ENCODE measurements at regions not wholly inside any gene's neighbourhood (a gene's known extent, or its start where the extent isn't known, plus 50 kb on each side); places are given as distances from the start of the nearest gene placed in this dataset.

DNA sequence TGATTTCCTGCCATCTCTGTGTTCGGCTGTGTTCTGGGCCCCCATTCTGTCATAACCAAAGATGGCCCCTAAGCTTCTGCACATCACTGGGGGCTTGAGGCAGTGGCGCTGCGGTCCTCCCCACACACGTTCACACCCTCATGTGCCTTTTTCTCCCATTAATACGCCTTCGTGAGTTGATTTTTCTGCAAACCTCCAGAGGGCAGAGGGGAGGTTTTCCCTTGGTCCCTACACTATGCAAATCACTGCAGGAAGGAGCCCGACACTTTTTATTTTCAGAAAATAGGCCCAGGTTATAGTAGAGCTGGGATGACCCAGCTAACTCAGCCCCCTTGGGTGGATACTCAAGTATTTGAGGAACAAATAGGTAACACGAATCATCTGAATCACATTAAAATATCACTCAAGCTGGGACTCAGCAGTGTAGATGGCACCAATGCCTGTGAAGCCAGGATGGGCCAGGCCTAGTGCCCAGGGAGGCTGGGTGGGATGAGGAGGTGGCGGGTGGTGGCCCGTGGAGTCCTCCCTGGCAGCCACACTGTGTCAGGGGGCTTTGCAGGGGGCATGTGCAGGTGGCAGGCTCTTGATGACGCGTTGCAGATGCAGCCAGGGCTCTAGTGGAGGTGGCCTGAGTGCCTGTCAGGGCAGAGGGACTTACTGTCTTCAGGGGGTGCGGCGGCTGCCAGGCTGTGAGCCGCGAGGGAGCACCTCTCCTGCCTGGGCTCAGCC, 234.3 kb downstream of the TEX29 start:
- no peaks in the 10 kb centered on the region for H3K36me3 ChIP-seq (ENCODE audit: low read depth)
- TF ChIP-seq, protein P1, sequence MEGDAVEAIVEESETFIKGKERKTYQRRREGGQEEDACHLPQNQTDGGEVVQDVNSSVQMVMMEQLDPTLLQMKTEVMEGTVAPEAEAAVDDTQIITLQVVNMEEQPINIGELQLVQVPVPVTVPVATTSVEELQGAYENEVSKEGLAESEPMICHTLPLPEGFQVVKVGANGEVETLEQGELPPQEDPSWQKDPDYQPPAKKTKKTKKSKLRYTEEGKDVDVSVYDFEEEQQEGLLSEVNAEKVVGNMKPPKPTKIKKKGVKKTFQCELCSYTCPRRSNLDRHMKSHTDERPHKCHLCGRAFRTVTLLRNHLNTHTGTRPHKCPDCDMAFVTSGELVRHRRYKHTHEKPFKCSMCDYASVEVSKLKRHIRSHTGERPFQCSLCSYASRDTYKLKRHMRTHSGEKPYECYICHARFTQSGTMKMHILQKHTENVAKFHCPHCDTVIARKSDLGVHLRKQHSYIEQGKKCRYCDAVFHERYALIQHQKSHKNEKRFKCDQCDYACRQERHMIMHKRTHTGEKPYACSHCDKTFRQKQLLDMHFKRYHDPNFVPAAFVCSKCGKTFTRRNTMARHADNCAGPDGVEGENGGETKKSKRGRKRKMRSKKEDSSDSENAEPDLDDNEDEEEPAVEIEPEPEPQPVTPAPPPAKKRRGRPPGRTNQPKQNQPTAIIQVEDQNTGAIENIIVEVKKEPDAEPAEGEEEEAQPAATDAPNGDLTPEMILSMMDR (IDR thresholded peaks at IDR 0.05), result no peak
- no peaks in the 10 kb centered on the region for H3K4me1 ChIP-seq (ENCODE audit: low read depth)
- H3K4me3 ChIP-seq, result no peak overlapping the region
- ATAC-seq, result no peak
- no peaks in the 10 kb centered on the region for H3K9me3 ChIP-seq
- intact Hi-C loops (cut with DNase I, micrococcal nuclease), result no loop called here
- DNase-seq, result no peak

DNA sequence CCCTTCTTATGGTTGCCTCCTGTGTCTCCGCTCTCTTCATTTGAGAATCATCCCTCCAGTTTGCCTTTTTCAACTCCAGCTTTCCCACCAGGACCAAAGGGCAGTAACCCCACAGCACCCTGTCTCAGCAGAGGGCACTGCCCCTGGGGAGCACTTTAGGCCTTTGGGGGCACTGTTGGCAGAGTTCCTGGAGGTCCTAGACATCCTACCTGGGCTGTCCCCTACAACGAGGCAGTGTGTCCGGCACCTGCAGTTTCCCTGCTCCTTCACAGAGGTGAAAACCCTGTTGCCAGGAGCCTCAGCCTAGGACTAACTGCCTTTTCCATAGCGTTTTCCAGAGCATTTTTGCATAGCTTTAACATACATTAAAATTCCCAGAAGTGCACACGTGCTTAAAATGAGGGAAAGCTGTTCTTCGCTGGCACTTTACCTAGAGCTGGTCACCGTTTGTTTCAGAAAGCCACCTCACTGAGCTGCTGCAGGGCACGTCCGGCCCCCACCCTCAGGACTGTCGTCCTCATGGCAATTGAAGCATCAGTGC, 234.9 kb downstream of the TEX29 start:
- Histone ChIP-seq H3K36me3 (ENCODE audit: low read depth) (no peaks in the 10 kb centered on the region), H3K4me3 (no peak overlapping the region), H3K4me1 (ENCODE audit: low read depth) (no peaks in the 10 kb centered on the region), H3K9me3 (no peaks in the 10 kb centered on the region)
- TF ChIP-seq, protein P1 (IDR thresholded peaks at IDR 0.05), result no peak
- DNase-seq (no peak), ATAC-seq (no peak)
- intact Hi-C loops (cut with DNase I, micrococcal nuclease), result no loop called here

GRCh38 chr13:111555903-111556302, 235.5 kb downstream of the TEX29 start:
- Histone ChIP-seq H3K4me3 (no peak overlapping the region), H3K4me1 (ENCODE audit: low read depth) (no peaks in the 10 kb centered on the region), H3K9me3 (no peaks in the 10 kb centered on the region), H3K36me3 (ENCODE audit: low read depth) (no peaks in the 10 kb centered on the region)
- ATAC-seq (no peak), DNase-seq (no peak)
- intact Hi-C loops (cut with DNase I, micrococcal nuclease), result no loop called here
- TF ChIP-seq, protein P1 (IDR thresholded peaks at IDR 0.05), result no peak

DNA sequence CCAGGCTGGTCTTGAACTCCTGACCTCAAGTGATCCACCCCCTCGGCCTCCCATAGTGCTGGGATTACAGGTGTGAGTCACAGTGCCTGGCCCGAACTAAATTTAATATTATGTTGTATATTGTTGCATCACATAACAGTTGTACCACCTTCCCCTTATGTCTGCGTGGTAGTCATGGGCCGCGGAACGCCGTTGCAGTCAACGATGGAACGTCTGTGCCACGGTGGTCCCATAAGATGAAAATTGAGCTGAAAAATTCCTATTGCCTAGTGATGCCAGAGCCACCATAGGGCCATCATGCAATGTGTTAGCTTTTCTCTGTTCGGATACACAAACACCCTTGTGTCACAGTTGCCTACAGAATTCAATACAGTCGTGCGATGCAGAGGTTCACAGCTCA, 236.1 kb downstream of the TEX29 start:
- Histone ChIP-seq H3K4me3 (no peak overlapping the region), H3K9me3 (no peaks in the 10 kb centered on the region)

GRCh38 chr13:111557921-111558699, 237.7 kb downstream of the TEX29 start:
- H3K4me1 ChIP-seq (ENCODE audit: low read depth), result no peaks in the 10 kb centered on the region
- DNase-seq (no peak), ATAC-seq (no peak)
- TF ChIP-seq, protein P1 (IDR thresholded peaks at IDR 0.05), result no peak
- intact Hi-C loops (cut with DNase I, micrococcal nuclease), result no loop called here
- no peaks in the 10 kb centered on the region for H3K9me3 ChIP-seq
- H3K4me3 ChIP-seq, result no peak overlapping the region
- no peaks in the 10 kb centered on the region for H3K36me3 ChIP-seq (ENCODE audit: low read depth)

More for the DNA sequence above, 236.1 kb downstream of the TEX29 start:
- H3K4me1 ChIP-seq (ENCODE audit: low read depth), result no peaks in the 10 kb centered on the region
- intact Hi-C loops (cut with DNase I, micrococcal nuclease), result no loop called here
- no peaks in the 10 kb centered on the region for H3K36me3 ChIP-seq (ENCODE audit: low read depth)
- no peak for DNase-seq
- ATAC-seq, result no peak
- TF ChIP-seq, protein P1 (IDR thresholded peaks at IDR 0.05), result no peak

Measured in mucosa of descending colon (tissue), 3 donors.